DMS114 treated with DMSO at 0.1 percent for 48 hours (cell line): ENCODE measurements at regions not wholly inside any gene's neighbourhood (a gene's known extent, or its start where the extent isn't known, plus 50 kb on each side); places are given as distances from the start of the nearest gene placed in this dataset.
"Not testable (repeated sequence)": the region's sequence is repeated elsewhere in the genome, so short reads cannot be mapped to it uniquely, and the experiment has no call there.

Source experiments
- DNase-seq: peaks from one replicate; lab custom pipeline; 2025; ENCODE audit not compliant: unreplicated experiment; lab: John Stamatoyannopoulos, UW

DNA sequence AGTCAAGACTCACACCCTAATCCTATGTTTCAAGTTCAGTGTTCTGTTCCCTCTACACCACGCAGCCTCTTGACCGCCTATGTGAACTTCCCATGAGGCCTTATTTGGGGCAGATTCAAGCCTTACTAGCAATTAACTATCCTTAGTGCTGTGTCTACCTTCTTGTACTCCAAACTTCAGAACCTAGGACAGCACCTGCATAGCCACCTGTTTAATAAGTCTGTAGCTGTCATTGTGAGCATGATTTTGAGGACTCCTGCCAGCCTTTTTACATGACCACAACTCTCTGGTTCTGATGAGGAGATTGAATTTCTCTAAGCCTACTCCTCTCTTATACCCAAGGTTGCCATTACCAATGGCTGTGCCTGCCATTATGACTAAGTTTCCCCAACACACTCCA is 50.8 kb upstream of the PCSK1 start:
- DNase-seq: no peak

- DNase-seq: no peak
These were observed 54.8 kb upstream of the PCSK1 start for GRCh38 chr5:96487859-96488258.

- no peak for DNase-seq
These were observed 56.5 kb upstream of the PCSK1 start for GRCh38 chr5:96489532-96489931.

GRCh38 chr5:96492459-96493047 is 59.5 kb upstream of the PCSK1 start:
- no peak for DNase-seq

DNA sequence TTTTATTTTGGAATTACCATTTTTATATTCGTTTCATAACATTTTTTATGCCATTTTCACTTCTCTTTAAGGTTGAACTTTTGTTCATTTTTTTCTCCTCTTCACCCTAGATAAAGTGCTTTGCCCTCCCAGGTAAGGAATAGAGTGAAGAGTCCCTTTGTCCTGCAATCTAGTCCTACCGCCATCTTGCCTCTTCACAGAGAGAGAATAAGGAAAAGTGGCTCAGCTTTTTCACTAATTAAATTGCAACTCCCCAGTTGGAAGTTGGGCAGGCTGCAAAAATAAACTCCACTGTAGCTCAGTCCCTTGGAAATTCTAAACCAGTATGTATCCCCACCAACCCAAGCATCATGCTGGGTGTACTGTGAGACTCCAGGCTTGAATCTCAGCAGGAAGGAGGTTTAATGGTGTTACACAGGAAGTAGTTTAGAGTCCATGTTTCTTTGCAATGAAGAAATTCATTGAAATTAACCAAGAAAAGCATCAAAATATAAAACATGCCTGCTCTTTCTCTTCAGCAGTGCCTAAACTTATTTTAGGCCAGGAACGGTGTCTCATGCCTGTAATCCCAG is 60.3 kb upstream of the PCSK1 start:
- no peak for DNase-seq

GRCh38 chr5:96495412-96495811 is 62.4 kb upstream of the PCSK1 start:
- DNase-seq: not testable (repeated sequence)

DNA sequence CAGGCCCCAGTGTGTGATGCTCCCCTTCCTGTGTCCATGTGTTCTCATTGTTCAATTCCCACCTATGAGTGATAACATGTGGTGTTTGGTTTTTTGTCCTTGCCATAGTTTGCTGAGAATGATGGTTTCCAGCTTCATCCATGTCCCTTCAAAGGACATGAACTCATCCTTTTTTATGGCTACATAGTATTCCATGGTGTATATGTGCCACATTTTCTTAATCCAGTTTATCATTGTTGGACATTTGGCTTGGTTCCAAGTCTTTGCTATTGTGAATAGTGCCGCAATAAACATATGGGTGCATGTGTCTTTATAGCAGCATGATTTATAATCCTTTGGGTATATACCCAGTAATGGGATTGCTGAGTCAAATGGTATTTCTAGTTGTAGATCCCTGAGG is 64.0 kb upstream of the PCSK1 start:
- not testable (repeated sequence) for DNase-seq

DNA sequence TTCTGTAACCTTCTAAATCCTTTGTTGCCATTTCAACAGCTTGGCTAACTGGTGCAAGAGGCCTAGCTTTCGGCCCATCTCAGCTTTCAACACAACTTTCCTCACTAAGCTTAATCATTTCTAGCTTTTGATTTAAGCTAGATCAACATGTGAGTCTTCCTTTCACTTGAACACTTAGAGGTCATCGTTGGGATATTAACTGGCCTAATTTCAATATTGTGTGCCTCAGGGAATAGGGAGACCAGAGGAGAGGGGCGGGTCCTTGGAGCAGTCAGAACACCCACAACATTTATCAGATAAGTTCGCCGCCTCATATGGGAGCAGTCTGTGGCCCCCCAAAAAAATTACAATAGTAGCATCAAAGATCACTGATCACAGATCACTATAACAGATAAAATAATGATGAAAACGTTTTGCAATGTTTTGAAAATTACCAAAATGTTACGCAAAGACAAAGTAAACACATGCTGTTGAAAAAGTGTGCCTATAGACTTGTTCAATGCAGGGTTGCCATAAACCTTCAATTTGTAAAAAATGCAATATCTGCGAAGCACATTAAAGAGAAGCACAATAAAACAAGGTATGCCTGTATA is 66.8 kb upstream of the PCSK1 start:
- DNase-seq: no peak

DNA sequence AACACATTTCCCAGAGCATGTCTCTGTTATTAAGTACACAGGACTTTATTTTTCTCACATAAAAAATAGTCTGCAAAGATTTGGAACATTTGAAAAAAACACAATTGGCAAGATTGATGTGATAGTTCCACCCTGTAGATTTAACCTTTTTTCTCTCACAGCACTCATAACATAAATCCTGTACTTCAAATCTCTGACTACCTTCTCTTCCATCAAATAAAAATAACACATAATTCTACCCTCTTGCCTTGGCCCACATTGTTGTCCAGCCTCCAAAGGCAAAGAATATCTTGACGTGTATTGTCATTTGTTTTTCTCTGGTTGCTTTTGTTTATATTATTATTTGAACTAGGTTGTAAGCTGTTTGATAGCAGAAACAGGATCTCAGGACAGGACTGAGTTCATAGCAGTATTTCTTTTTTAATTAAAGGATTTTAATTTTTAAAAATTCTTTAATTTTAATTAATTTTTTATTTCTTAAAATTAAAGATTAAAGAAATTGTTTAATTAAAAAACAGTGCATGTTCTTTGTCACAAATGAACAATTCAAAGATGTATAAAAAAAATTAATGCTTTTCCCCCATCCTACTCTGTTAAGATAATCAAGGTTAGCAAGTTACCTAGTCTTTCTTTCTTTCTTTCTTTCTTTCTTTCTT is 69.1 kb upstream of the PCSK1 start:
- no peak for DNase-seq

- no peak for DNase-seq
These were observed 70.6 kb upstream of the PCSK1 start for GRCh38 chr5:96503501-96504236.

- DNase-seq: no peak
These were observed 73.3 kb upstream of the PCSK1 start for GRCh38 chr5:96506376-96506775.

- no peak for DNase-seq
These were observed 73.9 kb upstream of the PCSK1 start for GRCh38 chr5:96506866-96507527.

DNA sequence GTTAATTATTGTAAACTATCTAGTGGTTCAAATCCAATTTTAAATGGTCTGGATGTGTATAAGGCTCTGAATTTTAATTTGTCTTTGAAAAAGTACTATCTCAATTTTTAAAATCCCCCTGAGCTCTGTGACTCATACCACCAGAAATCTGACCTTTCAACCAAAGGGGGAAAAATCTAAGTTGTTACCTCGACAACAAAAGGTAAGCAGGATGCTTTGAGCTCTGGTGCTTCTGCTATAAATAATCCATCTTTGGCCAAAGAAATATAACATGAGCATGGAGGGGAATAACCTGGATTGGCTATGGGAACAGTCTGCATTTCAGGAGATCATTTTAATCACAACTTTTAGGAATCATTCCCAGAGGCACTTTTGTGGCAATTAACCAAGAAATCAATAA is 76.3 kb upstream of the PCSK1 start:
- no peak for DNase-seq

- no peak for DNase-seq
These were observed 76.8 kb upstream of the PCSK1 start for GRCh38 chr5:96509721-96510350.

GRCh38 chr5:96516631-96517071 is 83.6 kb upstream of the PCSK1 start:
- no peak for DNase-seq

DNA sequence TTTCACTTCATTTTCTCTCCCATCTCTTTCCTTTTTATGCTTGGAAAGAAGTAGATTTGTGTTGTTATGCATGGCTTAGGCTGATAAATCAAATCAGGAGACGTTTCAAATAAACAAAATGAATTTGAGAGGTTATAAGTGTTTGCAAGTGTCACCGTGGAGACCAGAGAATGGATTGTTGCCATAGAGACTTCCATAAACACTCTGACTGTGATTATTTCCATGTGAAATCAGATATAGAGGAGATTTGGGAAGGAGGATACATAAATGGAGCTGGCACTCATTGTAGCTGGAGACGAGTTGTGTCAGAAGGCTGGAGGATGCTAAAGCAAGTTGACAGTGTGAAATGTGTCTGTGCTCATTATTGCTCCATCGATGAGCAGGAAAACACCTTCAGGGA is 84.2 kb upstream of the PCSK1 start:
- DNase-seq: no peak

GRCh38 chr5:96520345-96520744 is 87.3 kb upstream of the PCSK1 start:
- DNase-seq: no peak

- DNase-seq: no peak
These were observed 89.7 kb upstream of the PCSK1 start for GRCh38 chr5:96522635-96523355.

GRCh38 chr5:96527768-96528661 is 95.0 kb upstream of the PCSK1 start:
- DNase-seq: no peak
